ENCODE measurements at regions not wholly inside any gene's neighbourhood (a gene's known extent, or its start where the extent isn't known, plus 50 kb on each side); places are given as distances from the start of the nearest gene placed in this dataset.
"Not testable (repeated sequence)": the region's sequence is repeated elsewhere in the genome, so short reads cannot be mapped to it uniquely, and the experiment has no call there.

GRCh38 chr22:11352287-11352686 lies 4175.7 kb upstream of the OR11H1 start:
- TF ChIP-seq CTCF, POLR2A (IDR thresholded peaks at IDR 0.05): not testable (repeated sequence)

All from esophagus squamous epithelium (tissue), 4 donors.